Cardiac muscle cell (in vitro differentiated cells and primary cell): ENCODE measurements at regions not wholly inside any gene's neighbourhood (a gene's known extent, or its start where the extent isn't known, plus 50 kb on each side); places are given as distances from the start of the nearest gene placed in this dataset.

Experiments used
- DNase-seq, 2 donors: peaks; one replicate each; pipeline versions ENCODE4 v3.0.0 to v3.0.0-alpha.2; 2010 to 2017; ENCODE audit warnings: low read depth in 1 of 2, low spot score in 1 of 2
- H3K27ac ChIP-seq: fragments of 200-600 bp; sonication (generic); 2 replicates; pipeline ENCODE4 v1.5.1; 2016
- H3K27me3 ChIP-seq: fragments of 200-600 bp; sonication (generic); 2 replicates; pipeline ENCODE4 v1.6.0; 2016; ENCODE audit warnings: control low read depth
- H3K36me3 ChIP-seq: fragments of 200-600 bp; sonication (generic); 2 replicates; pipeline ENCODE4 v1.5.1; 2016; ENCODE audit warnings: control low read depth
- H3K4me1 ChIP-seq: fragments of 200-600 bp; sonication (generic); 2 replicates; pipeline ENCODE4 v1.8.1; 2017; ENCODE audit warnings: low read depth, mild to moderate bottlenecking, mixed run types
- H3K4me3 ChIP-seq: fragments of 200-600 bp; sonication (generic); 2 replicates; pipeline ENCODE4 v1.5.1; 2016; ENCODE audit warnings: mild to moderate bottlenecking
- H3K9me3 ChIP-seq: fragments of 200-600 bp; sonication (generic); 2 replicates; pipeline ENCODE4 v1.5.1; 2017; ENCODE audit warnings: low read depth, mild to moderate bottlenecking, control low read depth
- TF ChIP-seq, protein P1 (sequence below): IDR thresholded peaks from 2 replicates; pipeline ENCODE4 v1.5.1; 2012; ENCODE audit warnings: low read depth, mild to moderate bottlenecking, low read length

GRCh38 chr1:71190843-71191242 lies 110.0 kb upstream of the ZRANB2 start:
- DNase-seq = no peak
- no peaks in the 10 kb centered on the region for H3K36me3 ChIP-seq
- H3K4me1 ChIP-seq = no peaks in the 10 kb centered on the region
- TF ChIP-seq, protein P1, sequence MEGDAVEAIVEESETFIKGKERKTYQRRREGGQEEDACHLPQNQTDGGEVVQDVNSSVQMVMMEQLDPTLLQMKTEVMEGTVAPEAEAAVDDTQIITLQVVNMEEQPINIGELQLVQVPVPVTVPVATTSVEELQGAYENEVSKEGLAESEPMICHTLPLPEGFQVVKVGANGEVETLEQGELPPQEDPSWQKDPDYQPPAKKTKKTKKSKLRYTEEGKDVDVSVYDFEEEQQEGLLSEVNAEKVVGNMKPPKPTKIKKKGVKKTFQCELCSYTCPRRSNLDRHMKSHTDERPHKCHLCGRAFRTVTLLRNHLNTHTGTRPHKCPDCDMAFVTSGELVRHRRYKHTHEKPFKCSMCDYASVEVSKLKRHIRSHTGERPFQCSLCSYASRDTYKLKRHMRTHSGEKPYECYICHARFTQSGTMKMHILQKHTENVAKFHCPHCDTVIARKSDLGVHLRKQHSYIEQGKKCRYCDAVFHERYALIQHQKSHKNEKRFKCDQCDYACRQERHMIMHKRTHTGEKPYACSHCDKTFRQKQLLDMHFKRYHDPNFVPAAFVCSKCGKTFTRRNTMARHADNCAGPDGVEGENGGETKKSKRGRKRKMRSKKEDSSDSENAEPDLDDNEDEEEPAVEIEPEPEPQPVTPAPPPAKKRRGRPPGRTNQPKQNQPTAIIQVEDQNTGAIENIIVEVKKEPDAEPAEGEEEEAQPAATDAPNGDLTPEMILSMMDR = no peak
- H3K27ac ChIP-seq = no peak overlapping the region
- no peak overlapping the region for H3K4me3 ChIP-seq
- no peaks in the 10 kb centered on the region for H3K27me3 ChIP-seq
- no peaks in the 10 kb centered on the region for H3K9me3 ChIP-seq

DNA sequence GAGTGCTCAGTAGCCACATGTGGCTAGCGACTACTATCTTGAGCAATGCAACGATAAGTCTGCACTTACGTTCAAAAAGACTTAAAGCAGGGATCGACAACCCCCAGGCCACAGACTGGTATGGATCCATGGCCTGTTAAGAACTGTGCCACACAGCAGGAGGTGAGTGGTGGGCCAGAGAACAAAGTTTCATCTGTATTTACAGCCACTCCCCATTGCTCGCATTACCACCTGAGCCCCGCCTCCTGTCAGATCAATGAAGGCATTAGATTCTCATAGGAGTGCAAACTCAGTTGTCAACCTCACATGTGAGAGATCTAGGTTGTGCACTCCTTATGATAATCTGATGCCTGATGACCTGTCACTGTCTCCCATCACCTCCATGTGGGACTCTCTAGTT lies 103.6 kb upstream of the ZRANB2 start:
- H3K9me3 ChIP-seq = no peaks in the 10 kb centered on the region
- no peak overlapping the region for H3K4me3 ChIP-seq
- no peaks in the 10 kb centered on the region for H3K27me3 ChIP-seq
- no peaks in the 10 kb centered on the region for H3K36me3 ChIP-seq
- no peak for DNase-seq
- no peak overlapping the region for H3K27ac ChIP-seq
- no peaks in the 10 kb centered on the region for H3K4me1 ChIP-seq
- TF ChIP-seq, protein P1 = no peak

DNA sequence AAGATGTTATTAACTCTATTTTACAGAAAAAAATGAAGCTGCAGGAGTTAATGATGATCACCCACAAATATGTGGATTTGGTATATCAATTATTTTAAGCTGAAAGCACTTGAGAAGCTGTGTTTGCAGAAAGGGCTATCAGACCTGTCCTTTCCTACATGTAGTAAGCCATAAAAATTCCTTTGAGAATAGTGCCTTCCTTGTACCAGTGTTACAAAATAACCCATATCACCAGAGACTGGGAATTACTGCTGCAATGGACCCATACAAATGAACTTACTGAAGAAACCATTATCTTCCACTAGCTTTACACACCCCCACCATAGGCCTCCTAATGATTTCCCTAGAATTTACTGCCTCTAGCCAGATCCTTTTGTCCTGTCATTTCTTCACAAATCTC lies 99.2 kb upstream of the ZRANB2 start:
- Histone ChIP-seq H3K9me3 (no peaks in the 10 kb centered on the region), H3K36me3 (no peaks in the 10 kb centered on the region), H3K4me1 (no peaks in the 10 kb centered on the region), H3K4me3 (no peak overlapping the region), H3K27ac (no peak overlapping the region), H3K27me3 (no peaks in the 10 kb centered on the region)
- DNase-seq = no peak
- TF ChIP-seq, protein P1 = no peak

DNA sequence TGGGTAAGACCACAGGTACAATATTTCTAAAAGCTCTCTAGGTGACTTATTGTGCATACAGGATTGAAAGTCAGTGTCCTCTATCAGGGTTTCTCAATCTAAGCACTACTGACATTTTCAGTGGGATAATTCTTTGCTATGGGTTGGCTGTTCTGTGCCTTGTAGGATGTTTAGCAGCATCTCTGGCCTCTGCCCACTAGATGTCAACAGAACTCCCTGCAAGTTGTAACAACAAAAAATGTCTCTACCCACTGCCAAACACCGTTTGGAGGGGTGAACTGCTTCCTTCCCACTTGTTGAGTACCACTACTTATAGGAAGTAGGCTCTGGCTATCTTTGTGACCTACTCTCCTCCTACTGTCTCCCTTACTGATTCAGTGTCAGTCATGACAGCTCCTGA lies 90.1 kb upstream of the ZRANB2 start:
- Histone ChIP-seq H3K4me1 (no peaks in the 10 kb centered on the region), H3K36me3 (no peaks in the 10 kb centered on the region), H3K9me3 (no peaks in the 10 kb centered on the region), H3K4me3 (no peak overlapping the region), H3K27me3 (no peaks in the 10 kb centered on the region), H3K27ac (no peak overlapping the region)
- TF ChIP-seq, protein P1 = no peak
- DNase-seq = peak in 1 of 2 donors; percentile 2

DNA sequence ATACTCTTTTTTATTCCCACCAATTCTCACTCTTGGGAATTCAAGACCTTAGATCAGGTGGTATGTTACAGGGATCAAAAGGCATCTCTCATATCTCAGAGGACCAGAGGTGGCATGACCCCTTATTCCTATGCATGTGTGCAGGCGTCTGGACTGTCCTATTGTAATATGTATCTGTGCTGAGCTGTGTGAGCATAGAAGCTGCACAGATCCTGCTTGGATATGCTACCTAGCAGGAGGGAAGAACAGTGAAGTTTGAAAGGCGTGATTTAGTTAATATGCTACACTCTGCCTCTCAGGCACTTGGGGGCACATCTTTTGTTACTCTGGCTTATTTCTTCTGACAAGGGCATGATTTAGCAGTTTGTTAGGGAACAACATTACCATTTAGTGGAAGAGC lies 86.7 kb upstream of the ZRANB2 start:
- Histone ChIP-seq H3K4me3 (no peak overlapping the region), H3K36me3 (no peaks in the 10 kb centered on the region)

More for the DNA sequence above, 86.7 kb upstream of the ZRANB2 start:
- no peak for DNase-seq
- Histone ChIP-seq H3K9me3 (no peaks in the 10 kb centered on the region), H3K27me3 (no peaks in the 10 kb centered on the region), H3K27ac (no peak overlapping the region), H3K4me1 (no peaks in the 10 kb centered on the region)
- TF ChIP-seq, protein P1 = no peak
